H9 (cell line): ENCODE measurements at regions not wholly inside any gene's neighbourhood (a gene's known extent, or its start where the extent isn't known, plus 50 kb on each side); places are given as distances from the start of the nearest gene placed in this dataset.

Source experiments
- DNase-seq: peaks from one replicate; pipeline ENCODE4 v3.0.0-alpha.2; 2017
- H2AFZ ChIP-seq: one replicate; pipeline ENCODE4 v1.6.1; 2013; ENCODE audit warnings: mild to moderate bottlenecking, low read length, control low read depth, moderate library complexity
- H2AK5ac ChIP-seq: 2 replicates; pipeline ENCODE4 v1.6.1; 2013; ENCODE audit warnings: low read length, control low read depth, mixed read lengths; ENCODE audit not compliant: insufficient read length
- H2BK120ac ChIP-seq: one replicate; pipeline ENCODE4 v1.6.1; 2013; ENCODE audit warnings: low read depth, mild to moderate bottlenecking, low read length, control low read depth, inconsistent platforms; ENCODE audit not compliant: poor library complexity, severe bottlenecking
- H2BK12ac ChIP-seq: 2 replicates; pipeline ENCODE4 v1.6.1; 2013; ENCODE audit warnings: low read length, control low read depth, mixed read lengths, low read depth; ENCODE audit not compliant: insufficient read length
- H2BK15ac ChIP-seq: 2 replicates; pipeline ENCODE4 v1.6.1; 2013; ENCODE audit warnings: low read depth, low read length, control low read depth
- H2BK20ac ChIP-seq: one replicate; pipeline ENCODE4 v1.6.1; 2013; ENCODE audit warnings: low read depth, mild to moderate bottlenecking, low read length, control low read depth, inconsistent platforms; ENCODE audit not compliant: poor library complexity, severe bottlenecking
- H2BK5ac ChIP-seq: 2 replicates; pipeline ENCODE4 v1.6.1; 2013; ENCODE audit warnings: low read length, control low read depth, mixed read lengths; ENCODE audit not compliant: insufficient read length
- H3K14ac ChIP-seq: 2 replicates; pipeline ENCODE4 v1.6.1; 2013; ENCODE audit warnings: low read length, control low read depth; ENCODE audit not compliant: insufficient read depth
- H3K18ac ChIP-seq: 2 replicates; pipeline ENCODE4 v1.6.1; 2013; ENCODE audit warnings: low read depth, mild to moderate bottlenecking, mixed read lengths, low read length, control low read depth; ENCODE audit not compliant: insufficient read length
- H3K23ac ChIP-seq: 2 replicates; pipeline ENCODE4 v1.6.1; 2013; ENCODE audit warnings: low read length, control low read depth, mixed read lengths, low read depth; ENCODE audit not compliant: insufficient read length
- H3K23me2 ChIP-seq: 2 replicates; pipeline ENCODE4 v1.6.1; 2013; ENCODE audit warnings: low read depth, mild to moderate bottlenecking, mixed read lengths, low read length, control low read depth; ENCODE audit not compliant: insufficient read length, poor library complexity, severe bottlenecking
- H3K27ac ChIP-seq: 2 replicates; pipeline ENCODE4 v1.5.1; 2013; ENCODE audit warnings: low read length, control low read depth, mixed read lengths, low read depth; ENCODE audit not compliant: insufficient read length
- H3K27me3 ChIP-seq: 2 replicates; pipeline ENCODE4 v1.6.1; 2013; ENCODE audit warnings: low read length, control low read depth, inconsistent platforms; ENCODE audit not compliant: insufficient read depth
- H3K4ac ChIP-seq: 2 replicates; pipeline ENCODE4 v1.6.1; 2013; ENCODE audit warnings: low read depth, mild to moderate bottlenecking, control low read depth, inconsistent platforms, low read length, moderate library complexity
- H3K4me1 ChIP-seq: 2 replicates; pipeline ENCODE4 v1.6.1; 2013; ENCODE audit warnings: low read length, control low read depth, inconsistent platforms; ENCODE audit not compliant: insufficient read depth
- H3K4me2 ChIP-seq: 2 replicates; pipeline ENCODE4 v1.6.1; 2013; ENCODE audit warnings: low read length, control low read depth, mixed read lengths; ENCODE audit not compliant: insufficient read length, insufficient read depth
- H3K56ac ChIP-seq: 2 replicates; pipeline ENCODE4 v1.6.1; 2013; ENCODE audit warnings: low read depth, mild to moderate bottlenecking, mixed read lengths, low read length, control low read depth; ENCODE audit not compliant: insufficient read length
- H3K79me1 ChIP-seq: 2 replicates; pipeline ENCODE4 v1.6.1; 2013; ENCODE audit warnings: low read depth, mild to moderate bottlenecking, moderate library complexity, low read length, control low read depth, inconsistent platforms; ENCODE audit not compliant: insufficient read depth, poor library complexity, severe bottlenecking
- H3K79me2 ChIP-seq: 2 replicates; pipeline ENCODE4 v1.6.1; 2013; ENCODE audit warnings: low read length, control low read depth, inconsistent platforms; ENCODE audit not compliant: insufficient read depth
- H3K9ac ChIP-seq: 2 replicates; pipeline ENCODE4 v1.6.1; 2013; ENCODE audit warnings: low read length, control low read depth, mixed read lengths; ENCODE audit not compliant: insufficient read length; ENCODE audit errors: extremely low read depth
- H3K9me3 ChIP-seq: one replicate; pipeline ENCODE4 v1.6.1; 2013; ENCODE audit warnings: low read depth, low read length, inconsistent platforms; ENCODE audit not compliant: control insufficient read depth
- H3T11ph ChIP-seq: one replicate; pipeline ENCODE4 v1.6.1; 2013; ENCODE audit warnings: mild to moderate bottlenecking, low read length, control low read depth, inconsistent platforms
- H4K20me1 ChIP-seq: one replicate; pipeline ENCODE4 v1.6.1; 2013; ENCODE audit not compliant: control insufficient read depth, insufficient read length, insufficient read depth
- H4K5ac ChIP-seq: 2 replicates; pipeline ENCODE4 v1.6.1; 2013; ENCODE audit warnings: low read depth, mild to moderate bottlenecking, mixed read lengths, low read length, control low read depth; ENCODE audit not compliant: insufficient read length
- H4K8ac ChIP-seq: replicated peaks from 2 replicates; pipeline ENCODE4 v1.6.1; 2013; ENCODE audit warnings: low read length, control low read depth, mixed read lengths, low read depth; ENCODE audit not compliant: insufficient read length
- H4K91ac ChIP-seq: 2 replicates; pipeline ENCODE4 v1.6.1; 2013; ENCODE audit warnings: low read depth, mild to moderate bottlenecking, moderate library complexity, mixed read lengths, low read length, control low read depth; ENCODE audit not compliant: insufficient read length
- H3K27ac Mint-ChIP-seq, 3 experiments: 2 replicates in 2 of 3; 3 replicates in 1 of 3; pipeline ENCODE4 v1.8.0; 2020 to 2021; ENCODE audit warnings: mixed read lengths in 3 of 3, mild to moderate bottlenecking in 1 of 3, moderate library complexity in 1 of 3
- H3K27me3 Mint-ChIP-seq: 2 replicates; pipeline ENCODE4 v1.8.0; 2021; ENCODE audit warnings: low read depth, mild to moderate bottlenecking, moderate library complexity, mixed read lengths
- H3K36me3 Mint-ChIP-seq, 3 experiments: 2 replicates in 2 of 3; 3 replicates in 1 of 3; pipeline ENCODE4 v1.8.0; 2020 to 2021; ENCODE audit warnings: low read depth in 3 of 3, mixed read lengths in 3 of 3; ENCODE audit not compliant: insufficient read depth in 1 of 3
- H3K4me1 Mint-ChIP-seq, 2 experiments: 2 replicates each; pipeline ENCODE4 v1.8.0; 2020; ENCODE audit warnings: mixed read lengths in 2 of 2
- H3K4me3 Mint-ChIP-seq, 2 experiments: 2 replicates in 1 of 2; 3 replicates in 1 of 2; pipeline ENCODE4 v1.8.0; 2020 to 2021; ENCODE audit warnings: mild to moderate bottlenecking in 2 of 2, mixed read lengths in 2 of 2, moderate library complexity in 1 of 2
- H3K9me3 Mint-ChIP-seq, 2 experiments: 2 replicates in 1 of 2; 3 replicates in 1 of 2; pipeline ENCODE4 v1.8.0; 2020; ENCODE audit warnings: mild to moderate bottlenecking in 2 of 2, mixed read lengths in 2 of 2, moderate library complexity in 1 of 2
- WGBS: extraction: QIAGEN DNeasy Blood & Tissue Kit; methylation state at CpG from one replicate; pipeline ENCODE4 v1.1.7; 2013; ENCODE audit warnings: missing lambda C conversion rate, low lambda C conversion rate, mixed read lengths; ENCODE audit not compliant: insufficient read length; ENCODE audit errors: extremely low coverage; 5-methylcytosine and 5-hydroxymethylcytosine counted together
- TF ChIP-seq, protein P1 (sequence below): fragments of 200-600 bp; sonication (generic); conservative IDR thresholded peaks from 3 replicates; pipeline ENCODE4 v1.8.0; 2021; ENCODE audit warnings: antibody characterized with exemption, mild to moderate bottlenecking

DNA sequence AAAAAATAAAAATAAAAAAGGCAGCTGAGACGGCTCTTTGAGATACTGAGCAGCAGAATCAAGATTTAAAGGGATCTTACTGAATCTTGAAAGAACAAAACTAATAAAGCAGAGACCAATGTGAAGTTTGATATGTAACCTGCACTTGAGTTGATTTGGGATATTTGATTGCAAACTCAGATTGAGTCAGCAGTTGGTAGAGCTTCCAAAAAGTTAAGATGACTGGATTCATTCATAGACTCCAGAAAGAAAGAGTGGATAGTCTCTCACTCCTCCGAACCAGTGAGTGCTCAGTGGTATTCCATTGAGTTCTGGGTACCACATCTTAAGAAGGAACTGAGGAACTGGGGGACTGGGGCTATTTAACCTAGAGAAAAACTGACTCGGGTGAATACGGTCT, 52.7 kb upstream of the TESK1 start:
- no peak overlapping the region for H3K4ac ChIP-seq
- H3T11ph ChIP-seq: no peak overlapping the region
- H3K27ac ChIP-seq: no peak overlapping the region
- Mint-ChIP-seq H3K4me1 (no peaks in the 10 kb centered on the region), H3K36me3 (peaks cover 0 to 12% (median 3%) of the 10 kb centered on the region in 3 experiments; a peak in 5 of 7 replicates), H3K4me3 (no peak overlapping the region), H3K27me3 (no peaks in the 10 kb centered on the region; the same call in 1 of the 2 replicates), H3K27ac (no peak overlapping the region), H3K9me3 (no peaks in the 10 kb centered on the region)
- no peaks in the 10 kb centered on the region for H3K23me2 ChIP-seq
- H3K27me3 ChIP-seq: no peaks in the 10 kb centered on the region
- no peak overlapping the region for H2BK120ac ChIP-seq
- DNase-seq: no peak
- no peaks in the 10 kb centered on the region for H3K4me1 ChIP-seq
- no CpG with 5 or more reads among the region's 4 CpGs for WGBS
- no peak overlapping the region for H2BK12ac ChIP-seq
- H4K20me1 ChIP-seq: no peaks in the 10 kb centered on the region
- H3K9me3 ChIP-seq: no peaks in the 10 kb centered on the region
- no peaks in the 10 kb centered on the region for H3K79me2 ChIP-seq
- no peaks in the 10 kb centered on the region for H3K79me1 ChIP-seq
- H2AK5ac ChIP-seq: no peak overlapping the region
- H3K9ac ChIP-seq: no peak overlapping the region
- no peak overlapping the region for H3K23ac ChIP-seq
- H3K4me2 ChIP-seq: no peak overlapping the region
- no peak overlapping the region for H2AFZ ChIP-seq
- no peak overlapping the region for H2BK15ac ChIP-seq
- H3K14ac ChIP-seq: no peak overlapping the region
- H3K18ac ChIP-seq: no peak overlapping the region
- TF ChIP-seq, protein P1, sequence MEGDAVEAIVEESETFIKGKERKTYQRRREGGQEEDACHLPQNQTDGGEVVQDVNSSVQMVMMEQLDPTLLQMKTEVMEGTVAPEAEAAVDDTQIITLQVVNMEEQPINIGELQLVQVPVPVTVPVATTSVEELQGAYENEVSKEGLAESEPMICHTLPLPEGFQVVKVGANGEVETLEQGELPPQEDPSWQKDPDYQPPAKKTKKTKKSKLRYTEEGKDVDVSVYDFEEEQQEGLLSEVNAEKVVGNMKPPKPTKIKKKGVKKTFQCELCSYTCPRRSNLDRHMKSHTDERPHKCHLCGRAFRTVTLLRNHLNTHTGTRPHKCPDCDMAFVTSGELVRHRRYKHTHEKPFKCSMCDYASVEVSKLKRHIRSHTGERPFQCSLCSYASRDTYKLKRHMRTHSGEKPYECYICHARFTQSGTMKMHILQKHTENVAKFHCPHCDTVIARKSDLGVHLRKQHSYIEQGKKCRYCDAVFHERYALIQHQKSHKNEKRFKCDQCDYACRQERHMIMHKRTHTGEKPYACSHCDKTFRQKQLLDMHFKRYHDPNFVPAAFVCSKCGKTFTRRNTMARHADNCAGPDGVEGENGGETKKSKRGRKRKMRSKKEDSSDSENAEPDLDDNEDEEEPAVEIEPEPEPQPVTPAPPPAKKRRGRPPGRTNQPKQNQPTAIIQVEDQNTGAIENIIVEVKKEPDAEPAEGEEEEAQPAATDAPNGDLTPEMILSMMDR: no peak
- no peak overlapping the region for H2BK5ac ChIP-seq
- H4K5ac ChIP-seq: no peak overlapping the region
- no peak overlapping the region for H4K91ac ChIP-seq
- H2BK20ac ChIP-seq: no peak overlapping the region
- H4K8ac ChIP-seq: no peak overlapping the region
- no peak overlapping the region for H3K56ac ChIP-seq
